ENCODE measurements at regions not wholly inside any gene's neighbourhood (a gene's known extent, or its start where the extent isn't known, plus 50 kb on each side); places are given as distances from the start of the nearest gene placed in this dataset.
A peak's percentile ranks its signal among the peaks of the same experiment; 100 is the strongest.
"Not testable (repeated sequence)": the region's sequence is repeated elsewhere in the genome, so short reads cannot be mapped to it uniquely, and the experiment has no call there.

GRCh38 chr4:107472265-107472948, 247.6 kb downstream of the PAPSS1 start:
- FAIRE-seq (no peak), DNase-seq (ENCODE audit: low spot score in 2 of 2) (no peak)

- DNase-seq (ENCODE audit: low spot score in 2 of 2) (no peak), FAIRE-seq (no peak)
Measured at GRCh38 chr4:107470173-107470572, 249.9 kb downstream of the PAPSS1 start.

GRCh38 chr4:107468812-107469211, 251.2 kb downstream of the PAPSS1 start:
- DNase-seq (ENCODE audit: low spot score in 2 of 2): no peak
- peak; percentile 10 for FAIRE-seq

- no peak for DNase-seq (ENCODE audit: low spot score in 2 of 2)
- FAIRE-seq: no peak
Measured at GRCh38 chr4:107468156-107468555, 251.9 kb downstream of the PAPSS1 start.

GRCh38 chr4:107467461-107467860, 252.6 kb downstream of the PAPSS1 start:
- DNase-seq (ENCODE audit: low spot score in 2 of 2): no peak
- FAIRE-seq: no peak

GRCh38 chr4:107458194-107458593, 261.8 kb downstream of the PAPSS1 start:
- no peak for FAIRE-seq
- no peak for DNase-seq (ENCODE audit: low spot score in 2 of 2)

GRCh38 chr4:107453987-107454386, 266.0 kb downstream of the PAPSS1 start:
- DNase-seq (ENCODE audit: low spot score in 2 of 2) (no peak), FAIRE-seq (no peak)

GRCh38 chr4:107452717-107453630, 267.1 kb downstream of the PAPSS1 start:
- no peak for FAIRE-seq
- DNase-seq (ENCODE audit: low spot score in 2 of 2): no peak

- FAIRE-seq (no peak), DNase-seq (ENCODE audit: low spot score in 2 of 2) (no peak)
Measured at GRCh38 chr4:107449611-107450369, 270.2 kb downstream of the PAPSS1 start.

GRCh38 chr4:107442538-107443111, 277.4 kb downstream of the PAPSS1 start:
- DNase-seq (ENCODE audit: low spot score in 2 of 2) (no peak), FAIRE-seq (no peak)

GRCh38 chr4:107439401-107439800, 280.6 kb downstream of the PAPSS1 start:
- DNase-seq (ENCODE audit: low spot score in 2 of 2) (no peak), FAIRE-seq (no peak)

GRCh38 chr4:107436471-107436870, 283.6 kb downstream of the PAPSS1 start:
- DNase-seq (ENCODE audit: low spot score in 2 of 2); FAIRE-seq: not testable (repeated sequence)

GRCh38 chr4:107432451-107432850, 287.6 kb downstream of the PAPSS1 start:
- no peak for DNase-seq (ENCODE audit: low spot score in 2 of 2)
- FAIRE-seq: no peak

- FAIRE-seq: no peak
Measured at GRCh38 chr4:107423677-107424405, 296.2 kb downstream of the PAPSS1 start.

GRCh38 chr4:107419536-107419935, 300.5 kb downstream of the PAPSS1 start:
- not testable (repeated sequence) for FAIRE-seq

More at GRCh38 chr4:107423677-107424405, 296.2 kb downstream of the PAPSS1 start:
- DNase-seq (ENCODE audit: low spot score in 2 of 2): no peak

GRCh38 chr4:107419052-107419451, 301.0 kb downstream of the PAPSS1 start:
- DNase-seq (ENCODE audit: low spot score in 2 of 2): no peak
- no peak for FAIRE-seq

More at GRCh38 chr4:107419536-107419935, 300.5 kb downstream of the PAPSS1 start:
- not testable (repeated sequence) for DNase-seq (ENCODE audit: low spot score in 2 of 2)

- not testable (repeated sequence) for DNase-seq (ENCODE audit: low spot score in 2 of 2); FAIRE-seq
Measured at GRCh38 chr4:107415490-107415889, 304.5 kb downstream of the PAPSS1 start.

GRCh38 chr4:107409872-107410271, 310.2 kb downstream of the PAPSS1 start:
- not testable (repeated sequence) for DNase-seq (ENCODE audit: low spot score in 2 of 2); FAIRE-seq

- FAIRE-seq: no peak
- no peak for DNase-seq (ENCODE audit: low spot score in 2 of 2)
Measured at GRCh38 chr4:107408968-107409367, 311.1 kb downstream of the PAPSS1 start.
